Sigmoid colon (tissue), 6 donors: ENCODE measurements at regions not wholly inside any gene's neighbourhood (a gene's known extent, or its start where the extent isn't known, plus 50 kb on each side); places are given as distances from the start of the nearest gene placed in this dataset.

Experiments
- DNase-seq: peaks from one replicate; pipeline ENCODE4 v3.0.0-alpha.2; 2019
- H3K27ac ChIP-seq, 4 donors: fragments of 200-600 bp; sonication (generic); one replicate each; pipeline ENCODE4 v1.5.1; 2016 to 2019; ENCODE audit warnings: mild to moderate bottlenecking in 1 of 4
- H3K27me3 ChIP-seq, 3 donors: fragments of 200-600 bp; sonication (generic); one replicate each; pipeline ENCODE4 v1.5.1; 2019; ENCODE audit warnings: mild to moderate bottlenecking in 1 of 3
- H3K36me3 ChIP-seq, 4 donors: fragments of 200-600 bp; sonication (generic); one replicate each; pipeline ENCODE4 v1.5.1; 2016 to 2019
- H3K4me1 ChIP-seq, 4 donors: fragments of 200-600 bp; sonication (generic); one replicate each; pipeline ENCODE4 v1.5.1; 2017 to 2019
- H3K4me3 ChIP-seq, 4 donors: fragments of 200-600 bp; sonication (generic); one replicate each; pipeline ENCODE4 v1.5.1; 2017 to 2019; ENCODE audit warnings: mild to moderate bottlenecking in 2 of 4, moderate library complexity in 1 of 4
- H3K9me3 ChIP-seq, 4 donors: fragments of 200-600 bp in 3 of 4; sonication (generic) in 3 of 4; one replicate each; pipeline versions ENCODE4 v1.5.1 to v1.6.1; 2013 to 2019
- CTCF ChIP-seq, 4 experiments: fragments of 450-650 bp in 3 of 4; fragments of 200-600 bp in 1 of 4; IDR thresholded peaks; one replicate each; pipeline ENCODE4 v1.5.1; 2016 to 2019; ENCODE audit warnings: antibody characterized with exemption in 4 of 4, mild to moderate bottlenecking in 3 of 4, moderate library complexity in 2 of 4
- EP300 ChIP-seq, 4 donors: sonication (generic); formaldehyde crosslinking; IDR thresholded peaks; one replicate each; pipeline ENCODE4 v1.6.1; 2017; ENCODE audit warnings: antibody characterized with exemption in 4 of 4
- POLR2A ChIP-seq, 2 donors: fragments of 450-650 bp; IDR thresholded peaks; one replicate each; pipeline ENCODE4 v1.6.1; 2016; ENCODE audit warnings: antibody characterized with exemption in 2 of 2, mild to moderate bottlenecking in 2 of 2, moderate library complexity in 2 of 2
- POLR2AphosphoS5 ChIP-seq, 4 donors: sonication (generic); formaldehyde crosslinking; IDR thresholded peaks; one replicate each; pipeline ENCODE4 v1.6.1; 2017; ENCODE audit warnings: antibody characterized with exemption in 4 of 4
- WGBS, 2 donors: extraction: QIAGEN DNeasy Blood & Tissue Kit; methylation state at CpG; one replicate each; pipeline ENCODE4 v1.1.7; 2013; 5-methylcytosine and 5-hydroxymethylcytosine counted together
- intact Hi-C: fragments of 100-400 bp; cut with DNase I; formaldehyde crosslinking; loops from one replicate; pipeline ENCODE4 v1.15.1; 2023
- donor health status: healthy with polysubstance abuse.
- donor health status: healthy.

- Histone ChIP-seq H3K27ac (no peak overlapping the region), H3K9me3 (no peaks in the 10 kb centered on the region), H3K4me1 (no peaks in the 10 kb centered on the region), H3K27me3 (no peaks in the 10 kb centered on the region), H3K36me3 (no peaks in the 10 kb centered on the region), H3K4me3 (no peak overlapping the region)
- TF ChIP-seq POLR2AphosphoS5 (IDR thresholded peaks at IDR 0.05) (no peak), EP300 (IDR thresholded peaks at IDR 0.05) (no peak)
- no peak for DNase-seq
- intact Hi-C loops: no loop called here
- WGBS, 2 donors: 41 to 71% methylated on average over 4 of the region's 4 CpGs
These were observed 381.8 kb upstream of the ADAMTSL1 start for GRCh38 chr9:18092138-18092537.

GRCh38 chr9:18106006-18106560 lies 367.9 kb upstream of the ADAMTSL1 start:
- H3K27me3 ChIP-seq: no peaks in the 10 kb centered on the region
- H3K27ac ChIP-seq: no peak overlapping the region
- no peak for DNase-seq
- no peak overlapping the region for H3K4me3 ChIP-seq
- intact Hi-C loops: no loop called here
- TF ChIP-seq POLR2A (IDR thresholded peaks at IDR 0.05): no peak
- TF ChIP-seq EP300 (IDR thresholded peaks at IDR 0.05): no peak
- no peak for TF ChIP-seq POLR2AphosphoS5 (IDR thresholded peaks at IDR 0.05)
- no peak for TF ChIP-seq CTCF (IDR thresholded peaks at IDR 0.05)
- H3K9me3 ChIP-seq: no peaks in the 10 kb centered on the region
- 81 to 83% methylated on average over 4 of the region's 4 CpGs for WGBS, 2 donors
- H3K36me3 ChIP-seq: no peaks in the 10 kb centered on the region
- H3K4me1 ChIP-seq: no peaks in the 10 kb centered on the region

GRCh38 chr9:18109675-18110074 lies 364.3 kb upstream of the ADAMTSL1 start:
- no peaks in the 10 kb centered on the region for H3K9me3 ChIP-seq
- 91% methylated on average over 4 of the region's 4 CpGs for WGBS, 2 donors
- no peak overlapping the region for H3K4me3 ChIP-seq
- H3K27ac ChIP-seq: no peak overlapping the region
- no peaks in the 10 kb centered on the region for H3K36me3 ChIP-seq
- no peak for DNase-seq
- TF ChIP-seq POLR2A (IDR thresholded peaks at IDR 0.05): no peak
- no peaks in the 10 kb centered on the region for H3K27me3 ChIP-seq
- intact Hi-C loops: no loop called here
- peaks cover 0 to under 1% (median under 1%) of the 10 kb centered on the region in 4 donors for H3K4me1 ChIP-seq

GRCh38 chr9:18111146-18111545 lies 362.8 kb upstream of the ADAMTSL1 start:
- Histone ChIP-seq H3K9me3 (no peaks in the 10 kb centered on the region), H3K27me3 (no peaks in the 10 kb centered on the region)
- no peak for TF ChIP-seq CTCF (IDR thresholded peaks at IDR 0.05)
- no peak for TF ChIP-seq EP300 (IDR thresholded peaks at IDR 0.05)
- no peak for TF ChIP-seq POLR2AphosphoS5 (IDR thresholded peaks at IDR 0.05)
- no peak for TF ChIP-seq POLR2A (IDR thresholded peaks at IDR 0.05)

GRCh38 chr9:18114559-18115475 lies 359.1 kb upstream of the ADAMTSL1 start:
- Histone ChIP-seq H3K4me1 (peaks cover 0 to 19% (median 10%) of the 10 kb centered on the region in 4 donors), H3K4me3 (no peak overlapping the region), H3K36me3 (no peaks in the 10 kb centered on the region), H3K27ac (peak overlapping the region in 1 of 4 donors; percentile 63), H3K27me3 (no peaks in the 10 kb centered on the region), H3K9me3 (no peaks in the 10 kb centered on the region)
- 88 to 92% methylated on average over 10 of the region's 10 CpGs for WGBS, 2 donors
- no peak for DNase-seq
- intact Hi-C loops: no loop called here
- TF ChIP-seq CTCF (IDR thresholded peaks at IDR 0.05) (no peak), EP300 (IDR thresholded peaks at IDR 0.05) (no peak)

More at GRCh38 chr9:18111146-18111545, 362.8 kb upstream of the ADAMTSL1 start:
- DNase-seq: no peak
- Histone ChIP-seq H3K4me3 (no peak overlapping the region), H3K27ac (no peak overlapping the region), H3K4me1 (peaks cover 0 to 15% (median 10%) of the 10 kb centered on the region in 4 donors), H3K36me3 (no peaks in the 10 kb centered on the region)
- intact Hi-C loops: no loop called here
